ENCODE measurements at regions not wholly inside any gene's neighbourhood (a gene's known extent, or its start where the extent isn't known, plus 50 kb on each side); places are given as distances from the start of the nearest gene placed in this dataset.

GRCh38 chr1:47569261-47569660, 131.4 kb downstream of the FOXD2 start:
- H3K4me1 Mint-ChIP-seq, result peaks cover 57% of the 10 kb centered on the region
- peaks cover 44% of the 10 kb centered on the region for H3K27me3 Mint-ChIP-seq (ENCODE audit: low read depth)
- DNase-seq (ENCODE audit: low spot score), result no peak
- TF ChIP-seq GTF2I (CRISPR knock-in tag; conservative IDR thresholded peaks at IDR 0.05) (no peak), ZNF281 (CRISPR knock-in tag; IDR thresholded peaks at IDR 0.05) (no peak), CTCF (IDR thresholded peaks at IDR 0.05) (no peak), GABPB1 (CRISPR knock-in tag; IDR thresholded peaks at IDR 0.05) (no peak), ERG (CRISPR knock-in tag; IDR thresholded peaks at IDR 0.05) (no peak), ZNF396 (CRISPR knock-in tag; IDR thresholded peaks at IDR 0.05; ENCODE audit: borderline replicate concordance) (no peak), PREB (CRISPR knock-in tag; IDR thresholded peaks at IDR 0.05; ENCODE audit: borderline replicate concordance) (no peak), PRRX2 (CRISPR knock-in tag; IDR thresholded peaks at IDR 0.05) (no peak), ZSCAN18 (CRISPR knock-in tag; IDR thresholded peaks at IDR 0.05) (no peak), ZNF425 (CRISPR knock-in tag; conservative IDR thresholded peaks at IDR 0.05) (no peak), ZMAT4 (CRISPR knock-in tag; IDR thresholded peaks at IDR 0.05) (no peak), NR3C1 (CRISPR knock-in tag; conservative IDR thresholded peaks at IDR 0.05; ENCODE audit: low read depth) (no peak), SMAD3 (CRISPR knock-in tag; IDR thresholded peaks at IDR 0.05; ENCODE audit: borderline replicate concordance) (no peak)
- ChIA-PET POLR2A (no interaction called here), CTCF (interaction anchor here (0.7 to 2.0 kb wide), 15 partner anchors 9 to 157 kb away, joined by 3 to 17 read pairs (median 4); no protein-coding TSS in a partner anchor)
- no peaks in the 10 kb centered on the region for H3K9me3 Mint-ChIP-seq
- H3K36me3 Mint-ChIP-seq, result no peaks in the 10 kb centered on the region
- no peak overlapping the region for H3K4me3 Mint-ChIP-seq
- no peak for ATAC-seq
- no peak overlapping the region for H3K27ac Mint-ChIP-seq

Data from WTC11 (cell line).